ENCODE measurements at regions not wholly inside any gene's neighbourhood (a gene's known extent, or its start where the extent isn't known, plus 50 kb on each side); places are given as distances from the start of the nearest gene placed in this dataset.

GRCh38 chr10:88193018-88193417, 329.6 kb downstream of the PTEN start:
- TF ChIP-seq CTCF (IDR thresholded peaks at IDR 0.05; ENCODE audit: low read depth, low read length, poor library complexity, severe bottlenecking) = no peak
- TF ChIP-seq EZH2phosphoT487 (IDR thresholded peaks at IDR 0.05; ENCODE audit: borderline replicate concordance, low read length) = no peak

Measured in DOHH2 (cell line).